T-helper 2 cell (primary cell): ENCODE measurements at regions not wholly inside any gene's neighbourhood (a gene's known extent, or its start where the extent isn't known, plus 50 kb on each side); places are given as distances from the start of the nearest gene placed in this dataset.

Experiments used
- DNase-seq, 5 experiments: peaks; one replicate each; pipeline versions ENCODE4 v3.0.0 to v3.0.0-alpha.2; 2012 to 2022

DNA sequence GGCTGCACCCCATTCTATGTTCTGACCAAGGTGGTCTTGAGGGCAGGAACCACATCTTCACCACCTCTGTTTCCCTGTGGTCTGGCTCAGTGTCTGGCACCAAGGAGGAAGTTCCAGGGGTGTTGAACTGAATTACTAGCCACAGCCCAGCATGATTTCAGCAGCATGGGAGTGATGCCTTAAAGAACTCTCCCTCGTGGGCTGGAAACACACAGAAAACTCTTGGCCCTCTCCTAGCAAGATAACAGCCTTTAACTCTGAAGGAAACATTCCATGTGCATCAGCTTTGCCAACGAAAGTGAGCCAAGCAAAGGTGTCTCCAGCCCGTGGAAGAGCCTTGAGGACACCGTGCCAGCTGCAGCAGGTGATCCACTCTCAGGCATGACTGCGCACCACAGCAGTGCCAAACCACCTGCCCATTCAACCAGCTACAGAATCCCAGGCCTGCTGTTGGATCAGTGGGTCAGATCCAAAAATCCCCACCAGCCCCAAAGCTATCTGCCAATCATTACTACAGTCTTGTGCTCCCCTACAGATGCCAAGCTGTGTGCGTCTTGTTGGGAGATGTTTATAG, 124.8 kb downstream of the TTC32 start:
- DNase-seq, result no peak

DNA sequence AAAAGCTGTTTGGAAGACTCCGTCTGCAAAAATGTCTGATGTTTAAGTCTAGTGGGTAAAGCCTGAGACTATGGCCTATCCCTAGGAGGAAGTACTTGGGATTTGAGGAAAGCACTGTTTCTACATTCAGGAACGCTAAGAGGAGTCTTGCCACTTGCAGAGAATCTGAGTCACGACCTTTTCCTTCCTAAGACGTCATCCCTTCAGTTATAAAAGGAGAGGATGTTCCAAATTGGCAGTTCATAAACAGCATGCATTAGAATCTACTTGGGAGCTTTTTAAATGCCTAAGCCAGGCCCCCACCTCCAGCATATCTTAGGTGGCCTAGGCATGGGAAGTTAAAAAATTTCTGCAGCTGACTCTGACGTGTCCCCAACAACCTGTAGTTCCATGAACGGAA, 125.9 kb downstream of the TTC32 start:
- DNase-seq, result no peak

DNA sequence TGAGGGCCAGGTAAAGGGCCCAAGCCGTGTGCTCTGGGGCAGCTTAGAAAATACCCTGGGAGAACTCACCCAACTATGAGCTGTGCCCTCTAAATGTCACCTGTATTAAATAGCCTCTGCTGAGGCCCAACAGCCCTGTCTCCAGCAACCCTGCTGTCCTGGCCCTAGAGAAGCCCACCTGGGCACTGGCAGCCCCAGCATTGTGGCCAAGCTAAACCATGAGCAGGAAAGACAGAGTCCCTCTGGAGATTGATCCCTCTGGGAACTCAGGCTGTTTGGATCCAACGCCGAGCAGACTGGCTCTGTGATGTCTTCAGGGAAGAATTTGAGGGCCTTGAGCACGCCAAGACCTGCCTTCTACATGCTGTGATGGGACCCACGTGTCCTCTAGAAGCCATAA, 126.5 kb downstream of the TTC32 start:
- DNase-seq, result no peak

DNA sequence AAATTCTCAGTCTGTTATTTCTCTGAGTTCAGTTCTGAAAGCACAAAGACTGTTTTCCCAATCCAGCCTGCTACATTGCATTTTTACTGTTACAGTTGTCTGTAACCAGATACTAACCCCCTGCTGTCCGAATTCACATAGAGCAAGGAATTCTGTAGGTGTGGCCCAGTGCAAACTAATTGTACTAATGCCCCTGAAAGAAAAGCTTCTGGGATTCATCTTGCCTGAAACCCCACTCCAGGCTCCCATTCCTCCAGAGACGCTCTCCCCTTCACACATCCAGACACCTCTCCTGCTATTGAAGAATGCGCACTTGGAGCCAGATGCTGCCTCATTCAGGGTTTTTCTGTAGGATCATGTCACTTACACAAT, 127.0 kb downstream of the TTC32 start:
- DNase-seq, result no peak

DNA sequence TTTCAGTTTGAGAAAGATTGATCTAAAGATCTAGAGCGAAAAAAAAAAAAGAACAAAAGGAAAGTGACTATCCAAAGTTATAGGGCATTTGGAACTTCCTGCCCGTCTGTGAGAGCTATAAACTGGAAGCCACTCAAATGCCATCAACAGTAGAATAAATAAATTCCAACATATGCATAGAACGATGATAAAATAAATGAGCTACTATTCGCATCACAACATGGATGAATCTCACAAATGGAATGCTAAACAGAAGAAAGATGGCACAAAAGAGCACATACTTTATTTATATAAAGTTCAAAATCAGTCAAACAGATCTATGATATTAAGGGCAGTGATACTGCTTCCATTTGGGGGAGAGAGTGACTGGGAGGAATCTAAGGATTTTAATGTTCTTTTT, 128.8 kb downstream of the TTC32 start:
- no peak for DNase-seq

DNA sequence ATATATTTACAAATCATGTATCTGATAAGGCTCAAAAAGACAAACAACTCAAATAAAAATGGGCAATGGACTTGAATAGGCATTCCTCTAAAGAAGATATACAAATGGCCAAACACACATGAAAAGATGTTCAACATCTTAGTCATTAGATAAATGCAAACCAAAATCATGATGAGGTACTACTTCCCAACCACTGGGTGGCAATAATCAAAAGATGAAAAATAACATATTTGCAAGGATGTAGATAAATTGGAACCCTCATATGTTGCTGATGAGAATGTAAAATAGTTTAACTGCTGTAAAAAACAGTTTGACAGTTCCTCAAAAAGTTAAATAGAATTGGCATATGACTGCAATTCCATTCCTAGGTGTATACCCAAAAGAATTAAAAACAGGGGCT, 132.3 kb downstream of the TTC32 start:
- no peak for DNase-seq

DNA sequence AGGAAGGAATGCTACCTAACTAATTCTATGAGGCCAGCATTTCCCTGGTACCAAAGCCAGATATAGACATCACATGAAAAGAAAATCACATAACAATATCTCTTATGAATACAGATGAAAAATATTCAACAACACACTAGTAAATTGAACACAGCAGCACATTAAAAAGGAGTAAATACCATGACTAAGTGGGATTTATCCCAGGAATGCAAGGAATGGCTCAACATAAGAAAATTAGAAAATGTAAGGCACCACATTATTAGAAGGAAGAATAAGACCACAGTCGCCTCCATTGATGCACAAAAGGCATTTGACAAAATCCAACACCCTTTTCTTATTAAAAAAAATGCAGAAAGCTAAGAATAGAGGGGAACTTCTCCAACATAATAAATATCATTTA, 133.9 kb downstream of the TTC32 start:
- no peak for DNase-seq

DNA sequence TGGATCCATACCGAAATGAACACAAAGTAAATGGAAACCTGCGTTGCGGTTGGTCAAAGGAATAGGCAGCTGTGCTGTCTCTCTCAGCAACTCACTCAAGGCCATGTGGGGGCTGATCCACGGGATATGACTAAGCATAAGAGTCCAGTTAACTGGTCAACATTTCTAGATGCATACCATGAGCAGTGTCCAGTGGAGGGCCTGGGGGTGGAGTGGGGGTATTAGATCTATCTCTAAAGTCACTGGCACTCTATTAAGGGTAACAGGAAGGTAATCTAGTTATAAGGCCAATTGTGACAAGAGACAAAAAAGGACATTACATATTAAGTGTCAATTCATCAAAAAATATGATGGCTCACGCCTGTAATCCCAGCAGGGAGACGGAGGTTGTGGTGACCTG, 136.8 kb downstream of the TTC32 start:
- no peak for DNase-seq

DNA sequence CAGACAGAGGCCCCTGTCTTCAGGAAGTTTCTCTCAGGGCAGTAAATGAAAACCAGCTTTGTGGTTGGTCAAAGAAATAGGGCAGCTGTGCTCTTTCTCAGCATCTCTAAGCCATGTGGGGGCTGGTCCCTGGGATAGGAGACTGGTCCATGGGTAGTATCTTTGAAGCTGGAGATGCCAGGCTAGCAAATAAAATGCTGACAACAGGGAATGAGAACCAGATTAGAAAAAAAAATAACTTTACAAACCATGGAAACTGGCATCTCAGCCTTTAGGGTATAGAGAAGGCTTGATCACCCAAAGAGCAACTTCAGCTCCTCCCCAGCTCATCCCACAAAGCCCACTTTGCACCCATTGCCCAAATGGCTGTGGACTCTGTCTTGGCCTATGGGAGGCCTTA, 138.1 kb downstream of the TTC32 start:
- no peak for DNase-seq

DNA sequence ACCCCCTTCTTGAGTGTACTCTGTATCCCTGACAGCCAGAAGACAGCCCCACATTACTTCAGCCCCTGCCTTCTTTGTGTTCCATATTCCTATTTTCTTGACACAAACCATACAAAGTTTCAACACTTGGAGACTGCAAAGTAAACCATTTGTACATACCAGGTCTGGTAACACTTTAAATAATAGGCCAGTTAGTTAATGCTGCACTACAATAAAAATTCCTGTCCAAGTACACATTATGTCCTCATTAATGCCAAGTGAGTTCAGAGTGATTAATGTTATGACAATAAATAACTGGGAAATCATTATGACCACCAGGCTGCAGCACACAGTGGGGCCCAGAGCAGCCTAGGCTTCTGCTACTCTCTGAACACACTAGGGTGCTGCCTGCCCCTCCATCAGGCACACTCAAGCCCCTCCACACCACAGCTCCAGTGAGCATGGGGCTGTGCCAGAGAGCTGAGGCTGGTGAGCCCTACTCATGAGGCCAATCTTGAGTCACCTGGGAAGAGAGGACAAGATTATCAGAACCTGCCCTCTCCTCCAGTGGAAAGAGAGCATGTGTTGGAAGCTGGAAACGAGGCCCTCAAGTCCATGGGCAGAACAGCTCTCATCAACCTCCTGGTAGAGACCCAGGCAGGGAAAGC, 138.7 kb downstream of the TTC32 start:
- DNase-seq, result no peak

DNA sequence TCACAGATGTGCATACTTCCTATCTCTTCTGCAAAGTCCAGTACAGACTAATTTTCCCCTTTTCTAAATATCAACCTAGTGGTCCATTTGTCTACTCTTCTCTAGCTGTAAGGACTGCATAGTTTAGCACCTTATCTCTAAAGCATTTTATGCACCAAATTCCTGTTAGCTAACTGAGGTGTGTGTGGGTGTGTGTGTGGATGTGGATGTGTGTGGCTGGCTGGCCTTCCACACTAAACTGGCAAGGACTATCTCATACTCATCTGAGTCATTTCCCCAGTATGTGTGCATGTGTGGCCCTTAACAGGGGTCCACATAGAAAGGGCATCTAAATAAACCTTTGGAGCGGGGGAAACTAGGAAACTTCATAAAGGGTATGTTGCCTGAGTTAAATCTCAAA, 139.6 kb downstream of the TTC32 start:
- no peak for DNase-seq

DNA sequence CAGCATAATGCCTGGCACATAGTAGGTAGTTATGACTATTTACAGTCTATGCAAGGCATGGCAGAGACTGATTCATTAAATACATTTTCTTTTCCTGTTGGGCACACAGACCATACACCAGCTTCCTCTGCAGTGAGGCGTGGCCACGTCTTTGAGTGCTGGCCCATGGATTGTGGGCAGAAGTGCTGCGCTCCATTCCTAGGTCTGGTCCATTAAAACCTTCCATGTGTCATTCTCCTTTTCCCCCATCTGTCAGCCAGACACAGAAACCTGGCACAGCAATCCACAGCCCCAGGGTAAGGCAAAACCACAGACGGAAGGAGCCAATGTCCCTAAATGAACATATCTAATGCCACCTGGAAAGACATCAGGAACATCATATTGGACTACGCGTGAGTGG, 141.9 kb downstream of the TTC32 start:
- no peak for DNase-seq

DNA sequence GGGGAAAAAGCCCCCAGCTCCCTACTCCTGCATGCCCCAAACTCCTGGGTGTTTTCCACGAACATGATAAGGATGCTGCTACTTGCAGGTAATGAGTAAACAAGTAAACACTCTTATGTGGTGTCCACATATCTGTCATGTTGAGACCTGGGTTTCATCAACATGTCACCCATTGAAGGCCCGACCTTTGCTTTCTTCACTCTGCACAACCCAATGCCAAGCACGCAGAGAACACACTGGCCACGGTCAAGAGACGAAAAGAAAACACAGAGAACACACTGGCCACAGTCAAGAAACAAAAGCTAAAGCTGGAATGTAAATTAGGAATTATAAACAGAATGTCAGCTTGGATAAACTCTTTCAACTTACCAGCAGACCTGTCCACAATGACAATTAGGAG, 143.1 kb downstream of the TTC32 start:
- no peak for DNase-seq

DNA sequence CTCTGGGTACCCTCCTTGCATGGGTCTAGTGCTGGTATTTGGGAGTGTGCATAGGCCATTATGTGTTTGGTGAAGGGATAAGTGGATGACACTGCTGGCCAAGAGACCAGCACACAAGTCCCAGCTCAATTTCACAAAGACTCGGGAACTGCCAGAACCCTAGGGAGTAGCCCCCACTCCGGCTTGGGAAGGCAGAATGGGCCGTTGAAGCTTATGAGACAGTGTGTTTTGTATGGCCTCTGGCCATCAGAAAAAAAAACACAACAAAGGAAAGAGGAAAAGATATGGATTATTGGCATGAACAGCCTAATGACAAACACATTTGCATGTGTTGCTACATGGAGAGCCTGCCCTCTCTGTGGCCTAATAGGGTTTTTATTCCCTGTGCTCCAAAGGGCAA, 144.2 kb downstream of the TTC32 start:
- no peak for DNase-seq

DNA sequence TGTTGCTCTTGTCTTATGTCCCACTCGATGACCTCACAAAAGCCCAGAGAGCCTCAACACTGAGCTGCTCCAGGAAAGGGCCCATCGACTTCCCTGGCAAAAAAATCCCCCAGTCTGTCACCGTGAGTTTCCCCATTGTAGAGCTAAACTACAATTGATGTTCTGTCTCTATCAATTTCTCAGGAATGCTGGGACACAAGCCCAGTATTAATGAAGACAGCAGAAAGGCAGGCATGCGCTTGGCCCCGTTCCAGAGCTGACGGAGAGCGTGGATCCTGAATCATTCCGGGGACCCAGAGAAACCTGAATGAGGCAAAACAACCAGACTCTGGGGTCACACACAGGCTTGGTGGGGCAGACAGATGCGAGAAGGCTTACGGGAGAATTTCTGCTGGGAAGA, 146.9 kb downstream of the TTC32 start:
- no peak for DNase-seq

DNA sequence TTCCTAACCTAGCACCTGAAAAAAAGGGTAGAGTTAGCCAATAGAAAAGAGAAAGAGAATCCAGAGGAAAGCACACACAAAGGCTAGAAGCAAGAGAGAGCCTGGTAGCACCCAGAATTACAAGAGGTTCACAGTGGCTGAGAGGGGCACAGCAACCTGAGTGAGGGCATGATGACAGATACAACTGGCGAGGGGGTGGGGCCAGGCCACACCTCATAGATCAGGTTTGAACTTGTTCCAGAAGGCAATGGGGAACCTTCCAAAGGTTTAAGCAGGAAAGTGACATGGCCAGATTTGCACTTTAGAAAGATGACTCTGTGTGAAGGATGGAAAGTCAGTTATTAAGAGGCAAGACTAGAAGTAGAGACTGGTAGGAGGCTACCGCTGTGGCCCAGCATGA, 148.0 kb downstream of the TTC32 start:
- no peak for DNase-seq

DNA sequence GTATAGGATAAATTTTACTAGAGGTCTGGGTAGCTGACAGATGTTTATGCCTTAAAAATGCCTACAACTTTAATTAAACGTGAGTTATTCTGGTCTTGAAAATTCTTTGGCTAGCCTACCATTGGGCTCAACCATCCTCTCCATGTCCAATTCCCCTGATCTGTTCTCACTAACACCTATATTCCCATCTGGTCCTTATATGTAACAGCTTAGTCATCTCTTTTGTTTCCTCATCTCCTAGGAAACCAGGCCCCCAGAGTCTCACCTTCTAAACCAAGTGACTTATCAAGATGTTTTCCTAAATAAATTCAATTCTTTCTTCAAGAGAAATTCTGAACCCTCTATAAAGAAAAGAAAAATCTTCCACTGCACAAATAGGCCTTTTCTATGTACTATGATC, 148.5 kb downstream of the TTC32 start:
- no peak for DNase-seq

DNA sequence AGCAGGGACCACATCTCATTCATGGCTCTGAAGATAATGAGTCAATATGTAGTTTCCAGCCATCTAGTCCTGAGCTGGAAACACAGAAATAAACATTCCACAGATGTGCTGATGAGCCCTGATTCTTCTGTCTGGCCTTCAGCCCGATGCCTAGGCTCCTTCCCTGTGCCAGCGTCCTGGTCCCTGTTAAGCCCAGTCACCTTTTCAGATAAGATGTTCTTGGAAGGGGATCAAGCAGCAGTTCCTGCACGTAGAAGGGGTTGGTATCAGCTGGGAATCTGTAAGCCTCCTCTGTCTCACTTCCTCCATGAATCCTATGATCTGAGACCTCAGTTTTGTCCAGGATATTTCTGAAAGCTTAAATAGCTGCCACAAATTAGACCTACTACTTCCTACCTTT, 149.3 kb downstream of the TTC32 start:
- DNase-seq, result no peak

DNA sequence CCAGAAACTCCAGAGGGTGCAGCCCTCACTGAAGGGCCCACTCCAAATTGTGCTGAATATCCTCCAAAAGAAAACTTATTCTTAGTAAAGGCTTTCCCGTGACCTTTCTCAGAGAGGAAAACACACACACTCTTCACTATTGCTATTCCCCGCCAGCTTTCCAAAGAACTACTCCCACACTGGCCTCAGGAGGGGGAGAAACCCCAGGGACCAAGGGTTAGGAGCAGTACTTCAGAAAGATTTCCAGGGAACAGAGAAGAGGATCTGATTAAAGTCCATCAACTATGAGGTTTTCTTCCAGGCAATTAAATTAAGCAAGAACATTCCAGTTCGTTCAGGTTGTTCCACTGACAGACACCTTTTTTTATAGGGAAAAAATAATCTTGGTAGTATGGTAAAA, 150.2 kb downstream of the TTC32 start:
- DNase-seq, result no peak

DNA sequence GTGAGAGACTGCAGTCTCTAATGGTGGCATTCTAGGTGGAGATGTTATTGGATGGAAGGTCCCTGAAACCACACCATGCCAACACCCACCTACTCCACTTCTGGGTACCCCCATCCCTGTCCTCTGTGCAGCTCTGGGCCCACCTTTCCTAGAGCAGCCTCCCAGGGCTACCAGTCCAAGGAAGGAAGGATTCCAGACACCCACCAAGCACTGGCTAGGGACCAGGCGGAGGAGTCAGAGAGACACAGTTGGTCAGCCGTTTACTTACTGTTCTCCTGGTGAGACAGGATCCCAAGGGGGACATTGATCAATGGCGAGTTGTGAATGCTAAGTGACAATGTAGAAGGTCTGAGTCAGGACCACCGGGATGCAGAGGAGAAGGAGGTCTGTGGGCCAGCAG, 151.6 kb downstream of the TTC32 start:
- no peak for DNase-seq

DNA sequence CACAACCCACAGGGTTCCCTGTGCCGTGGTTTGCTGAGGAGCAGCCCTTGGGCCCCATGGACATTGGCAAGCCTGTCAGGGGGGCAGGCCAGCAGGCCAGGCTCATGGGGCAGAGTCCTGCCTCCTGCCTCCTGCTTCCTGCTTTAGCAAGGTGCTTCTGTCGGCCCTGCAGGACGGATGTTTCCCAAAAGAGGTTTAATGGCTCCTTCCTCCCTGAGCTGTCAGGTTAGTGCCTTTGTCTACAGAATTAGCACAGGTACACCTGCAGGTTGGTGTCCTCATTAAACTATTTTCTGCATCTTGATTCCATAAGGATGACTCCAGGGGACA, 152.3 kb downstream of the TTC32 start:
- DNase-seq, result no peak

DNA sequence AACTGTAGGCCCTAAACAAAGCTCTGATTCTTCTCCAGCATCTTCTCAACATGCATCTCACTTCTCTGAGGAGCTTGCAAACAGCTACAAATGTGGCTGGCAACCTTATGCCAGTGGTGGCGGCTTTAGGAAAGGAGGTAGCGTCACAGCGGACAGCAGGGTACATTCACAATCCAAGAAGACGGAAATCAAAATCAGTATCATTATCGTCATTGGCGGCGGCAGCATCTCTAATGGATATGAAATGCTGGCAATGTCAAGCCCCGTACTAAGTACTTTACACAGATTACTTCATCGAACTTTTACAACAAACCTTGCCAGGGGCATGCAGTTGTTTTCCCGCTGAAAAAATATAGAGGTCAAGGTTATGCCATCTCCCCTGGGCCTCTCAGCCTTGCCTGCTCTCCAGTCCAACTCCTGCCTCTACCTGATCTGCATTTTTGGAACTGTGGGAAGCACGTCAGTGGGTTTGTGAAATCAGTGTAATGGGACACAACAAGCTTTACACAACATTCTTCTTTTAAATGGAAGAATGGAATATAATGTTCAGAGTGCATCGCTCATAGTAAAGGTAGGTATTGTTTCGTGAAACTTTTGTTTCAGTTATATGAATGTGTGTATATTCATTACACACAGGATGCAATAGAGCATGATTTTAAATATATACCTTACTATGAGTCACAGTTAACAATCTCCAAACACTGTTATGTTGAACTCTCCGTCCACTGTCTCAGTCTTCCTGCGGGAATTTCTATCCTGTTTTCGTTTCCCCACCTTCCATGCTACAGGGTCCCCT, 152.9 kb downstream of the TTC32 start:
- DNase-seq, result no peak

DNA sequence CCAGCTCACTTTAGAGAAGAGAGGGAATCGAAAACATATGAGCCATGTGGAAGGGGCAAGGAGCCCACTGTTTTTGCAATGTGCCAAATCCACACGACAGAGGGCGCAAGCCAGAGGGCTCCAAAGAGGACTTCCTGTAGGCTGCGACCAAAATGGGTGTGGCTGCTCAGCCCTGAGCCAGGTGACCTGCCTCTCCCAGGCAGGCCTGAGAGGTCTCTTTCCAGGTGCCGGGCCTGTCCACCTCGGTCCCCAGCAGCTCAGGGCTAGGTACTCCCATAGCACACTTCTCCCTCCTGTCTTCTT, 153.8 kb downstream of the TTC32 start:
- no peak for DNase-seq

DNA sequence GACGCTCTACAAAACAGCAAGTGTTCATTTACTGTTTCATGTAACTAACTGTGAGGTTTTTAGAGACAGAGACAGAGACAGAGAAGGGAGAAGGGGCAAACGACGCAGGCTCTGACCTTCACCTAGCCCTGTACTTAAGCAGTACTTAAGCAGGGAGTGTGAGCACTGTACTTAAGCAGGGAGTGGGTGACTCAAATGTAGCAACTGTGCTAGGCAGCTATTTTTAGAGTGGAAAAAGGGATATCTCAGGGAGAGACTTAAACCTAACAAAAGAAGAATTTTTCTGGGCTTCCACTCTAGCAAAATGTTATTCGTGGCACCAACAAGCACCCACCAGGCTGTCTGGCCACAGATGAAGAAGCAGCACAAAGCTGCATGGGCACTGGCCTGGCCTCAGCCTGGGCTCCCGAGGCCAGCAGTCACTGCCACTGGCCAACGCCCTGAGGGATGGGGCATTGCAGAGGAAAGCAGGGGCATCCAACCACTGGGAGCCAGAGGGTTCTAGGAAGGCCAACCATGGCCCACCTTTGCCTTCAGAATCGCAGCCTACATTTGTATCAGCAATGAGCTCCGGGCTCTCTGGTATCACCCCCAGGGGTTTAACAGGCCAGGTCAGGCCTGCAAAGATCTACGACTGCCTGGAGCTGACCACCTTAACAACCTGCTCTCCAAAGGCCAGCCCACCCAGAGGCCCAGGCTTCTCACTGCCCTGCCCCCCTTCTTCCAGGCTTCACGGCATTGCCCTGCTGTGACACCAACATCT, 154.3 kb downstream of the TTC32 start:
- DNase-seq, result no peak
